MM.1S (cell line): ENCODE measurements at regions not wholly inside any gene's neighbourhood (a gene's known extent, or its start where the extent isn't known, plus 50 kb on each side); places are given as distances from the start of the nearest gene placed in this dataset.

Experiments
- DNase-seq: peaks from one replicate; pipeline ENCODE4 v3.0.0-alpha.2; 2015
- H2AFZ ChIP-seq: fragments of 300-600 bp; sonication (generic); 2 replicates; pipeline ENCODE4 v1.6.0; 2016; ENCODE audit warnings: antibody characterized with exemption, low read length
- H3F3A ChIP-seq: fragments of 300-600 bp; sonication (generic); 2 replicates; pipeline ENCODE4 v1.6.1; 2016; ENCODE audit warnings: mild to moderate bottlenecking, antibody characterized with exemption, low read length, moderate library complexity, mixed read lengths; ENCODE audit not compliant: insufficient read depth
- H3K27ac ChIP-seq: fragments of 300-600 bp; sonication (generic); 2 replicates; pipeline ENCODE4 v1.5.1; 2016; ENCODE audit warnings: mild to moderate bottlenecking, low read length
- H3K27me3 ChIP-seq: fragments of 300-600 bp; sonication (generic); replicated peaks from 2 replicates; pipeline ENCODE4 v1.6.0; 2016; ENCODE audit warnings: low read length; ENCODE audit not compliant: insufficient read depth
- H3K36me3 ChIP-seq: fragments of 300-600 bp; sonication (generic); replicated peaks from 2 replicates; pipeline ENCODE4 v1.6.1; 2016; ENCODE audit warnings: mild to moderate bottlenecking, low read length, mixed read lengths; ENCODE audit not compliant: insufficient read depth
- H3K4me1 ChIP-seq: fragments of 300-600 bp; sonication (generic); 2 replicates; pipeline ENCODE4 v1.6.1; 2016; ENCODE audit warnings: low read length, mixed read lengths
- H3K4me2 ChIP-seq: fragments of 300-600 bp; sonication (generic); 2 replicates; pipeline ENCODE4 v1.6.0; 2016; ENCODE audit warnings: low read depth, low read length
- H3K4me3 ChIP-seq: fragments of 300-600 bp; sonication (generic); 2 replicates; pipeline ENCODE4 v1.5.1; 2016; ENCODE audit warnings: low read length, mixed read lengths
- H3K79me2 ChIP-seq: fragments of 300-600 bp; sonication (generic); 2 replicates; pipeline ENCODE4 v1.6.1; 2016; ENCODE audit warnings: mixed run types, low read length, mixed read lengths
- H3K9ac ChIP-seq: fragments of 300-600 bp; sonication (generic); 2 replicates; pipeline ENCODE4 v1.6.1; 2016; ENCODE audit warnings: low read length, mixed read lengths
- H3K9me2 ChIP-seq: fragments of 300-600 bp; sonication (generic); replicated peaks from 2 replicates; pipeline ENCODE4 v1.6.1; 2016; ENCODE audit warnings: mild to moderate bottlenecking, low read length, mixed read lengths; ENCODE audit not compliant: insufficient read depth
- H3K9me3 ChIP-seq: fragments of 300-600 bp; sonication (generic); replicated peaks from 2 replicates; pipeline ENCODE4 v1.6.1; 2016; ENCODE audit warnings: mild to moderate bottlenecking, low read length, mixed read lengths; ENCODE audit not compliant: insufficient read depth
- H4K20me1 ChIP-seq: fragments of 300-600 bp; sonication (generic); 2 replicates; pipeline ENCODE4 v1.6.1; 2016; ENCODE audit warnings: mild to moderate bottlenecking, low read length, moderate library complexity, mixed read lengths; ENCODE audit not compliant: insufficient read depth
- EZH2 ChIP-seq: fragments of 300-600 bp; sonication (generic); optimal IDR thresholded peaks from 2 replicates; pipeline ENCODE3; 2017; ENCODE audit warnings: low read depth, mild to moderate bottlenecking, antibody characterized with exemption, low read length, mixed read lengths
- EZH2phosphoT487 ChIP-seq: fragments of 300-600 bp; sonication (generic); IDR thresholded peaks from 2 replicates; pipeline ENCODE4 v1.6.1; 2018; ENCODE audit warnings: antibody characterized with exemption, low read length
- TF ChIP-seq, protein P1 (sequence below): fragments of 300-600 bp; sonication (generic); IDR thresholded peaks from 2 replicates; pipeline ENCODE4 v1.5.1; 2016; ENCODE audit warnings: antibody characterized with exemption, low read length, mixed read lengths

DNA sequence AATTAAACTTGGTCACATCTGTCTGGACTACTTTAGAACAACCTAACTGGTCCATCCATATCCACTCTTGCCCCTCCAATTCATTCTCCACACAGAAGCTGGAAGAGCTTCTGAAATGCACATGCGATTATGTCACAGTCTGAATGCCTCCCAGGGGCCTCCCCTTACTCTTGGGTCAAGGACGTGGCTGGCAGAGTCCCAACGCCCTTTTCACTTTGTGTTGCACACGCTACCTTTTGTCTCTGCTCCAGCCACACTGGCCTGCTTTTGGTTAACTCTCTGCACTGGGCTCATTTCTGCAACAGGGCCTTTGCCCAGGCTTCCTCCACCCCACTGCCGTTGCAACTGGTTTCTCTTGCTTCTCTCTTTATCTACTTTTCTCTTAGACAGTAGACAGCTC is 245.2 kb downstream of the IL20RB start:
- no peaks in the 10 kb centered on the region for H3K9me3 ChIP-seq
- no peaks in the 10 kb centered on the region for H3K36me3 ChIP-seq
- peaks cover 11% of the 10 kb centered on the region; the same call in 1 of the 2 replicates for H3K4me1 ChIP-seq
- no peak overlapping the region for H2AFZ ChIP-seq
- no peaks in the 10 kb centered on the region for H3K79me2 ChIP-seq
- H3K4me3 ChIP-seq, result no peak overlapping the region
- H3K27ac ChIP-seq, result no peak overlapping the region
- no peaks in the 10 kb centered on the region for H3F3A ChIP-seq
- no peaks in the 10 kb centered on the region for H3K27me3 ChIP-seq
- H3K4me2 ChIP-seq, result no peak overlapping the region
- H3K9me2 ChIP-seq, result no peaks in the 10 kb centered on the region
- no peak overlapping the region for H3K9ac ChIP-seq
- no peak for DNase-seq
- H4K20me1 ChIP-seq, result no peaks in the 10 kb centered on the region
- TF ChIP-seq EZH2 (no peak), EZH2phosphoT487 (no peak)
- TF ChIP-seq, protein P1, sequence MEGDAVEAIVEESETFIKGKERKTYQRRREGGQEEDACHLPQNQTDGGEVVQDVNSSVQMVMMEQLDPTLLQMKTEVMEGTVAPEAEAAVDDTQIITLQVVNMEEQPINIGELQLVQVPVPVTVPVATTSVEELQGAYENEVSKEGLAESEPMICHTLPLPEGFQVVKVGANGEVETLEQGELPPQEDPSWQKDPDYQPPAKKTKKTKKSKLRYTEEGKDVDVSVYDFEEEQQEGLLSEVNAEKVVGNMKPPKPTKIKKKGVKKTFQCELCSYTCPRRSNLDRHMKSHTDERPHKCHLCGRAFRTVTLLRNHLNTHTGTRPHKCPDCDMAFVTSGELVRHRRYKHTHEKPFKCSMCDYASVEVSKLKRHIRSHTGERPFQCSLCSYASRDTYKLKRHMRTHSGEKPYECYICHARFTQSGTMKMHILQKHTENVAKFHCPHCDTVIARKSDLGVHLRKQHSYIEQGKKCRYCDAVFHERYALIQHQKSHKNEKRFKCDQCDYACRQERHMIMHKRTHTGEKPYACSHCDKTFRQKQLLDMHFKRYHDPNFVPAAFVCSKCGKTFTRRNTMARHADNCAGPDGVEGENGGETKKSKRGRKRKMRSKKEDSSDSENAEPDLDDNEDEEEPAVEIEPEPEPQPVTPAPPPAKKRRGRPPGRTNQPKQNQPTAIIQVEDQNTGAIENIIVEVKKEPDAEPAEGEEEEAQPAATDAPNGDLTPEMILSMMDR, result no peak

DNA sequence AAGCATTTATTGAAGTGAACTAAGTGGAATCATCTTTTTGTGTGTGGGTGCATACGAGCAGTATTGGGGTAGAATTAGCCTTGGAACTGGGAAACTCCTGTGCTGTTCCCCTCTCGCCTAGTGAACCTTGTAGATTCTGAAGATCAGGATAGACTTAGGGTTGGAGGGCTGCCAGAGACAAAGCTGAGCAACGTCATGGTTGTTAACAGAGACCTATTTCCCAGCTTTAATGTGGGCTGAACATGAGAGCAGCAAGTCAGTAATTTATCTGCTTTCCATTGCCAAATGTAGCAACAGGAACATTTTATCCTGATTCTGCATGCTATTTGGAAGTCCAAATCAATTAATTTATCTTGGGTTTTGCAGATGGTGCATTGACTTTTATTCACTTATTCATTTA is 246.6 kb downstream of the IL20RB start:
- no peak for DNase-seq
- no peaks in the 10 kb centered on the region for H3K36me3 ChIP-seq
- no peaks in the 10 kb centered on the region for H3K27me3 ChIP-seq
- TF ChIP-seq, protein P1, result no peak
- no peak for TF ChIP-seq EZH2
- TF ChIP-seq EZH2phosphoT487, result no peak
- no peaks in the 10 kb centered on the region for H3F3A ChIP-seq
- no peak overlapping the region for H2AFZ ChIP-seq
- no peak overlapping the region for H3K4me2 ChIP-seq
- H3K9ac ChIP-seq, result no peak overlapping the region
- H3K79me2 ChIP-seq, result no peaks in the 10 kb centered on the region
- H3K4me3 ChIP-seq, result no peak overlapping the region
- no peak overlapping the region for H3K27ac ChIP-seq
- no peaks in the 10 kb centered on the region for H3K9me3 ChIP-seq
- H3K4me1 ChIP-seq, result peaks cover 8% of the 10 kb centered on the region; the same call in 1 of the 2 replicates
- no peaks in the 10 kb centered on the region for H4K20me1 ChIP-seq
- no peaks in the 10 kb centered on the region for H3K9me2 ChIP-seq

DNA sequence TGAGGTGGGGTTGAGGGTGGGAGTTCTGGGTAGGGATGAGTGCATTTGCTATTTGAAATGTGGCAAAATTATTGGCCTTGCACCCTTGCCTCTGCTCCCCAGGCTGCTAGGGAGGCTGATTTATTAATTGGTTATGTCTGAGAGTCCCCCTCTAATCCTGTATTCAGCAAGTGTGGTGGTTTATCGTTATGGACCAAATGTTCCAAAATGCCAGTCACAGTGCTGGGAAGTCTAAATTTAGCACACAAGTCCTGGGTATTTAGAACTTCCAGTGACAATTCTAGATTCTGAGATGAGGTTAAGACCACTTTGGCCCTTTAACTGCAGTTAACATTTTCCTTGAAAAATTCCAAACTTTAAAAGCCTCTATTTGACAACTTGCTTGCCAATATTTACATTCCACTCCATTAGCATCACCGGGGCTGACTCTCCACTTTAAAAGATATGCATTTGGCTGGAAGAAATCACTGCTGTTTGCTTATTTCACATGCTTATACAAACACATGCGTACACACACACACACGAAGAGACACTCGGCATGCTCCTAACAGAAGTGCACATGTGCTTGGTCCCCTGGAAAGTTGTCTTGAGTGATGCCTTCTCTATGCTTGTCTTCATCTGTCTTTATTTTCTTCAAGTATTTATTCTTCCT is 247.7 kb downstream of the IL20RB start:
- Histone ChIP-seq H2AFZ (no peak overlapping the region), H3K4me3 (no peak overlapping the region), H3K4me2 (no peak overlapping the region), H3K27ac (no peak overlapping the region), H3K79me2 (no peaks in the 10 kb centered on the region), H3K27me3 (no peaks in the 10 kb centered on the region), H3K9me3 (no peaks in the 10 kb centered on the region), H4K20me1 (no peaks in the 10 kb centered on the region), H3K4me1 (no peaks in the 10 kb centered on the region), H3K9me2 (no peaks in the 10 kb centered on the region), H3K36me3 (no peaks in the 10 kb centered on the region), H3F3A (no peaks in the 10 kb centered on the region), H3K9ac (no peak overlapping the region)
- DNase-seq, result no peak
- no peak for TF ChIP-seq EZH2
- no peak for TF ChIP-seq EZH2phosphoT487

DNA sequence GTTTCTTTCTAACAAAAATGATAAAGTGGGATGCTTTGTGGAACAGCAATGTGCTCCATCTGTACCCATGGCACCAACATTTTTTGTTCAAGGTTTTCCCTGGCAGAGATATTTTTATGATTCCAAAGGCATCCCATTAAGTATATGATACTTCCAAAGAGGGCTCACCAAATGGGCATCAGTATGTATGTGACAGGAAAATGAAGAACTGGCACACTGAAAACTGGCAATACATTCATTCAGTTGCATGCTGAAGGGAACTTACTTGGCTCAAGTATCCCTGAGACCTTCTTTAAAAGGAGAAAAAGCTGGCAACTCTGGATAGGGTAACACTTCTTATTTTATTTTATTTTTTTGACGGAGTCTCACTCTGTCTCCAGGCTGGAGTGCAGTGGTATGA is 249.8 kb downstream of the IL20RB start:
- H2AFZ ChIP-seq, result no peak overlapping the region
- no peaks in the 10 kb centered on the region for H3K79me2 ChIP-seq
- no peaks in the 10 kb centered on the region for H3K9me3 ChIP-seq
- no peaks in the 10 kb centered on the region for H3K9me2 ChIP-seq
- H3K4me1 ChIP-seq, result no peaks in the 10 kb centered on the region
- H3K9ac ChIP-seq, result no peak overlapping the region
- no peak for DNase-seq
- no peaks in the 10 kb centered on the region for H3K27me3 ChIP-seq
- no peak for TF ChIP-seq EZH2phosphoT487
- TF ChIP-seq EZH2, result no peak
- TF ChIP-seq, protein P1, result no peak
- no peaks in the 10 kb centered on the region for H3F3A ChIP-seq
- no peak overlapping the region for H3K4me3 ChIP-seq
- H3K36me3 ChIP-seq, result no peaks in the 10 kb centered on the region
- H3K4me2 ChIP-seq, result no peak overlapping the region
- no peaks in the 10 kb centered on the region for H4K20me1 ChIP-seq
- H3K27ac ChIP-seq, result no peak overlapping the region
